GM18507 (cell line): ENCODE measurements at regions not wholly inside any gene's neighbourhood (a gene's known extent, or its start where the extent isn't known, plus 50 kb on each side); places are given as distances from the start of the nearest gene placed in this dataset.

Experiments
- DNase-seq: peaks from one replicate; pipeline ENCODE4 v3.0.0; 2011; ENCODE audit warnings: low read depth; ENCODE audit not compliant: insufficient read length; ENCODE audit errors: extremely low spot score
- FAIRE-seq: peaks from 2 replicates; lab custom pipeline; 2011; peaks lifted over from hg19 to GRCh38; lab: Jason Lieb, UNC

- FAIRE-seq (no peak), DNase-seq (no peak)
Observed at GRCh38 chr14:96617635-96618034, 115.5 kb downstream of the PAPOLA start.

GRCh38 chr14:96622926-96623325 lies 120.7 kb downstream of the PAPOLA start:
- FAIRE-seq, result no peak
- DNase-seq, result no peak

- no peak for DNase-seq
- FAIRE-seq, result no peak
Observed at GRCh38 chr14:96623676-96624484, 121.7 kb downstream of the PAPOLA start.

GRCh38 chr14:96624661-96625425 lies 122.7 kb downstream of the PAPOLA start:
- no peak for FAIRE-seq
- DNase-seq, result no peak

GRCh38 chr14:96625426-96625985 lies 123.3 kb downstream of the PAPOLA start:
- no peak for FAIRE-seq
- no peak for DNase-seq

- DNase-seq, result no peak
- no peak for FAIRE-seq
Observed at GRCh38 chr14:96626121-96626768, 124.1 kb downstream of the PAPOLA start.

GRCh38 chr14:96626916-96627315 lies 124.7 kb downstream of the PAPOLA start:
- FAIRE-seq, result no peak
- no peak for DNase-seq

- FAIRE-seq (no peak), DNase-seq (no peak)
Observed at GRCh38 chr14:96627386-96627785, 125.2 kb downstream of the PAPOLA start.

GRCh38 chr14:96627811-96628775 lies 125.9 kb downstream of the PAPOLA start:
- FAIRE-seq, result no peak

GRCh38 chr14:96629082-96629481 lies 126.9 kb downstream of the PAPOLA start:
- FAIRE-seq, result no peak
- no peak for DNase-seq

More at GRCh38 chr14:96627811-96628775, 125.9 kb downstream of the PAPOLA start:
- no peak for DNase-seq

GRCh38 chr14:96629558-96630222 lies 127.5 kb downstream of the PAPOLA start:
- DNase-seq (no peak), FAIRE-seq (no peak)

GRCh38 chr14:96630281-96630680 lies 128.1 kb downstream of the PAPOLA start:
- no peak for DNase-seq
- no peak for FAIRE-seq

- DNase-seq (no peak), FAIRE-seq (no peak)
Observed at GRCh38 chr14:96631030-96631429, 128.8 kb downstream of the PAPOLA start.

- FAIRE-seq, result no peak
- no peak for DNase-seq
Observed at GRCh38 chr14:96631621-96632362, 129.6 kb downstream of the PAPOLA start.

- FAIRE-seq (no peak), DNase-seq (no peak)
Observed at GRCh38 chr14:96632363-96632758, 130.2 kb downstream of the PAPOLA start.

- DNase-seq (no peak), FAIRE-seq (no peak)
Observed at GRCh38 chr14:96633096-96633495, 130.9 kb downstream of the PAPOLA start.

- FAIRE-seq (no peak), DNase-seq (no peak)
Observed at GRCh38 chr14:96634481-96634880, 132.3 kb downstream of the PAPOLA start.

- no peak for FAIRE-seq
Observed at GRCh38 chr14:96634896-96635295, 132.7 kb downstream of the PAPOLA start.

More at GRCh38 chr14:96634896-96635295, 132.7 kb downstream of the PAPOLA start:
- no peak for DNase-seq
